K562 (cell line): ENCODE measurements at regions not wholly inside any gene's neighbourhood (a gene's known extent, or its start where the extent isn't known, plus 50 kb on each side); places are given as distances from the start of the nearest gene placed in this dataset.

Source experiments
- ATAC-seq: fragments of 200-7000 bp; cut with Tn5 transposase; 3 replicates; pipeline ENCODE4 v1.9.1; 2020; ENCODE audit warnings: moderate library complexity
- BruUV-seq: library from RNA; stranded (reverse); fragments of 400-500 nt; replicated peaks from 2 replicates; lab custom pipeline; 2021; lab: Mats Ljungman, UMichigan
- CTCF ChIA-PET: fragments of 300-600 bp; formaldehyde crosslinking; extraction: SDS; loops from one replicate; lab custom pipeline; 2021; ENCODE audit warnings: low intra/inter-chr PET ratio; lab: Yijun Ruan, JAX
- POLR2A ChIA-PET: fragments of 300-600, 350-650 bp; sonication (Branson Sonifier 250); formaldehyde crosslinking; extraction: SDS; loops from one replicate; lab custom pipeline; 2021; ENCODE audit warnings: antibody characterized with exemption, inconsistent platforms; lab: Yijun Ruan, JAX
- DNase-seq, 4 experiments: peaks; one replicate each; pipeline versions ENCODE4 v3.0.0 to v3.0.0-alpha.2; 2011 to 2018; ENCODE audit warnings: low spot score in 3 of 4, mixed read lengths in 3 of 4; ENCODE audit errors: extremely low read depth in 1 of 4
- FAIRE-seq: peaks from 2 replicates; lab custom pipeline; 2011; peaks lifted over from hg19 to GRCh38; lab: Jason Lieb, UNC
- H2AFZ ChIP-seq: 2 replicates; pipeline ENCODE4 v1.6.0; 2011; ENCODE audit warnings: low read depth, low read length, control low read depth, inconsistent platforms
- H3K27ac ChIP-seq: fragments of 200-600 bp; 3 replicates; pipeline ENCODE4 v1.8.0; 2011; ENCODE audit warnings: low read depth, mild to moderate bottlenecking, control low read depth, inconsistent platforms, low read length, moderate library complexity, mixed read lengths; ENCODE audit errors: extremely low read depth
- H3K27me3 ChIP-seq, 2 experiments: fragments of 300-600 bp in 1 of 2; 2 replicates in 1 of 2; 3 replicates in 1 of 2; pipeline versions ENCODE4 v1.6.0 to v1.8.0; 2011; ENCODE audit warnings: inconsistent platforms in 2 of 2, low read length in 2 of 2, mild to moderate bottlenecking in 1 of 2, mixed read lengths in 1 of 2, moderate library complexity in 1 of 2; ENCODE audit not compliant: control insufficient read depth in 2 of 2, insufficient read depth in 2 of 2
- H3K36me3 ChIP-seq: fragments of 300-600 bp; 3 replicates; pipeline ENCODE4 v1.8.0; 2011; ENCODE audit warnings: mild to moderate bottlenecking, low read length, inconsistent platforms; ENCODE audit not compliant: control insufficient read depth, insufficient read depth
- H3K4me1 ChIP-seq, 2 experiments: fragments of 200-600 bp in 1 of 2; replicated peaks in 1 of 2; 2 replicates in 1 of 2; 3 replicates in 1 of 2; pipeline versions ENCODE4 v1.5.1 to v1.8.0; 2011; ENCODE audit warnings: inconsistent platforms in 2 of 2, low read length in 2 of 2, mild to moderate bottlenecking in 1 of 2, mixed read lengths in 1 of 2, moderate library complexity in 1 of 2; ENCODE audit not compliant: control insufficient read depth in 2 of 2, insufficient read depth in 2 of 2
- H3K4me2 ChIP-seq: 2 replicates; pipeline ENCODE4 v1.6.1; 2011; ENCODE audit warnings: low read length, control low read depth, inconsistent platforms, mixed read lengths; ENCODE audit not compliant: insufficient read depth
- H3K4me3 ChIP-seq: fragments of 200-600 bp; sonication (generic), shearing (Covaris generic); 2 replicates; pipeline ENCODE4 v1.5.1; 2016; ENCODE audit warnings: control low read depth, inconsistent platforms
- H3K79me2 ChIP-seq: fragments of 200-600 bp; 3 replicates; pipeline ENCODE4 v1.8.0; 2011; ENCODE audit warnings: low read length, inconsistent platforms; ENCODE audit not compliant: control insufficient read depth, insufficient read depth
- H3K9ac ChIP-seq, 2 experiments: 2 replicates each; pipeline versions ENCODE4 v1.6.0 to v1.6.1; 2011; ENCODE audit warnings: low read depth in 2 of 2, low read length in 2 of 2, control low read depth in 1 of 2, inconsistent platforms in 1 of 2, mild to moderate bottlenecking in 1 of 2, mixed read lengths in 1 of 2; ENCODE audit not compliant: insufficient read depth in 1 of 2
- H3K9me1 ChIP-seq: one replicate; pipeline ENCODE4 v1.6.0; 2011; ENCODE audit warnings: inconsistent platforms, mild to moderate bottlenecking, low read length, moderate library complexity; ENCODE audit not compliant: control insufficient read depth, insufficient read depth
- H3K9me3 ChIP-seq: replicated peaks from 2 replicates; pipeline ENCODE4 v1.5.1; 2011; ENCODE audit warnings: low read depth, low read length, inconsistent platforms; ENCODE audit not compliant: control insufficient read depth, insufficient read depth
- H4K20me1 ChIP-seq: replicated peaks from 2 replicates; pipeline ENCODE4 v1.6.1; 2011; ENCODE audit warnings: low read length, inconsistent platforms, mixed read lengths; ENCODE audit not compliant: control insufficient read depth, insufficient read depth
- FOSL1 ChIP-seq: fragments of 200-800 bp; sonication (Bioruptor generic); conservative IDR thresholded peaks from 2 replicates; pipeline ENCODE4 v1.6.1; 2016; ENCODE audit warnings: missing genetic modification characterization, missing compliant biosample characterization
- GABPB1 ChIP-seq: sonication (generic); formaldehyde crosslinking; IDR thresholded peaks from 2 replicates; pipeline ENCODE4 v1.8.0; 2022; ENCODE audit warnings: mild to moderate bottlenecking, missing genetic modification reagents
- THAP12 ChIP-seq: fragments of 250-450 bp; sonication (Bioruptor Pico); IDR thresholded peaks from 2 replicates; pipeline ENCODE4 v1.9.0; 2021; ENCODE audit warnings: mild to moderate bottlenecking, inconsistent platforms
- ZKSCAN8 ChIP-seq: fragments of 200-800 bp; sonication (Bioruptor generic); IDR thresholded peaks from 2 replicates; pipeline ENCODE4 v1.6.1; 2016; ENCODE audit warnings: missing genetic modification characterization, missing compliant biosample characterization
- ZNF551 ChIP-seq: fragments of 250-450 bp; sonication (Bioruptor Pico); IDR thresholded peaks from 2 replicates; pipeline ENCODE4 v1.5.0; 2021; ENCODE audit warnings: mild to moderate bottlenecking, moderate library complexity
- ZNF609 ChIP-seq: sonication (generic); formaldehyde crosslinking; IDR thresholded peaks from 2 replicates; pipeline ENCODE4 v1.8.1; 2023; ENCODE audit warnings: missing genetic modification reagents, mild to moderate bottlenecking, borderline replicate concordance
- WGBS: fragments of 100-300 bp; shearing (Covaris generic); methylation state at CpG from one replicate; pipeline ENCODE4 v1.1.6; 2016; ENCODE audit warnings: low coverage, mixed read lengths; ENCODE audit not compliant: insufficient coverage; ENCODE audit errors: missing lambda C conversion rate; 5-methylcytosine and 5-hydroxymethylcytosine counted together
- in situ Hi-C: fragments of 300-500 bp; cut with MboI; formaldehyde crosslinking; loops from 4 replicates; pipeline ENCODE4 v1.15.0; 2018; ENCODE audit warnings: inconsistent platforms, mixed read lengths
- intact Hi-C: fragments of 100-400 bp; cut with micrococcal nuclease; formaldehyde crosslinking; loops from 2 replicates; pipeline ENCODE4 v1.14.2; 2022

GRCh38 chr9:11758016-11758415 lies 935.2 kb upstream of the TYRP1 start (continued):
- TF ChIP-seq ZNF609, result no peak

- Histone ChIP-seq H3K4me2 (no peak overlapping the region), H2AFZ (no peak overlapping the region), H3K9me1 (no peaks in the 10 kb centered on the region), H3K36me3 (no peaks in the 10 kb centered on the region), H3K9me3 (no peaks in the 10 kb centered on the region), H3K27me3 (no peaks in the 10 kb centered on the region), H4K20me1 (no peaks in the 10 kb centered on the region), H3K27ac (no peak overlapping the region), H3K4me1 (no peaks in the 10 kb centered on the region), H3K9ac (no peak overlapping the region), H3K79me2 (no peaks in the 10 kb centered on the region), H3K4me3 (no peak overlapping the region)
- ChIA-PET CTCF (no interaction called here), POLR2A (no interaction called here)
- FAIRE-seq, result no peak
- intact Hi-C loops, result no loop called here
- DNase-seq, result no peak
- in situ Hi-C loops, result no loop called here
- no TSS peak for BruUV-seq
- TF ChIP-seq FOSL1 (tag), result no peak
- TF ChIP-seq ZNF551, result no peak
- TF ChIP-seq GABPB1 (CRISPR knock-in tag), result no peak
- no peak for TF ChIP-seq THAP12 (CRISPR knock-in tag)
- no peak for TF ChIP-seq ZKSCAN8 (CRISPR knock-in tag)
- ATAC-seq, result no peak
- WGBS, result 0% methylated on average over 4 of the region's 4 CpGs
Measured at GRCh38 chr9:11779971-11780370, 913.2 kb upstream of the TYRP1 start.
